Endothelial cell of umbilical vein (primary cell): ENCODE measurements at regions not wholly inside any gene's neighbourhood (a gene's known extent, or its start where the extent isn't known, plus 50 kb on each side); places are given as distances from the start of the nearest gene placed in this dataset.

ENCODE experiments used
- BruUV-seq: library from RNA; stranded (reverse); fragments of 400-500 nt; replicated peaks from 2 replicates; lab custom pipeline; 2021; lab: Mats Ljungman, UMichigan
- CTCF ChIA-PET: fragments of 300-600, 350-600 bp; sonication (Branson Sonifier 250); formaldehyde crosslinking; loops from one replicate; lab custom pipeline; 2021; ENCODE audit warnings: antibody characterized with exemption, inconsistent platforms; lab: Charles Lee
- POLR2A ChIA-PET: fragments of 300-600, 350-600 bp; sonication (Branson Sonifier 250); formaldehyde crosslinking; loops from one replicate; lab custom pipeline; 2021; ENCODE audit warnings: antibody characterized with exemption, inconsistent platforms; lab: Charles Lee
- DNase-seq: peaks from one replicate; pipeline ENCODE4 v3.0.0-alpha.2; 2011; ENCODE audit warnings: low read depth, low spot score
- FAIRE-seq: peaks from 2 replicates; lab custom pipeline; 2011; peaks lifted over from hg19 to GRCh38; lab: Jason Lieb, UNC
- H2AFZ ChIP-seq: 2 replicates; pipeline ENCODE4 v1.6.0; 2012; ENCODE audit warnings: low read depth, low read length, control low read depth, inconsistent platforms
- H3K27ac ChIP-seq: 2 replicates; pipeline ENCODE4 v1.5.1; 2011; ENCODE audit warnings: low read depth, mild to moderate bottlenecking, control low read depth, low read length, moderate library complexity; ENCODE audit not compliant: insufficient read depth
- H3K27me3 ChIP-seq, 2 experiments: 2 replicates each; pipeline versions ENCODE4 v1.6.0 to v1.6.1; 2011; ENCODE audit warnings: low read length in 2 of 2, mixed read lengths in 1 of 2; ENCODE audit not compliant: control insufficient read depth in 2 of 2, insufficient read depth in 2 of 2
- H3K36me3 ChIP-seq, 2 experiments: 2 replicates in 1 of 2; 3 replicates in 1 of 2; pipeline ENCODE4 v1.5.1; 2011; ENCODE audit warnings: low read length in 2 of 2, mild to moderate bottlenecking in 1 of 2, moderate library complexity in 1 of 2; ENCODE audit not compliant: control insufficient read depth in 2 of 2, insufficient read depth in 2 of 2; ENCODE audit errors: extremely low read depth in 1 of 2
- H3K4me1 ChIP-seq: 3 replicates; pipeline ENCODE4 v1.5.1; 2011; ENCODE audit warnings: mild to moderate bottlenecking, low read length; ENCODE audit not compliant: control insufficient read depth, insufficient read depth; ENCODE audit errors: extremely low read depth
- H3K4me2 ChIP-seq: 2 replicates; pipeline ENCODE4 v1.6.1; 2011; ENCODE audit warnings: low read length, control low read depth, mixed read lengths; ENCODE audit not compliant: insufficient read depth
- H3K4me3 ChIP-seq, 3 experiments: fragments of 200-600 bp in 1 of 3; sonication (generic), shearing (Covaris generic) in 1 of 3; replicated peaks in 1 of 3; 2 replicates each; pipeline ENCODE4 v1.5.1; 2011 to 2016; ENCODE audit warnings: control low read depth in 3 of 3, low read length in 3 of 3, mild to moderate bottlenecking in 2 of 3, inconsistent platforms in 1 of 3, low read depth in 1 of 3, moderate library complexity in 1 of 3; ENCODE audit not compliant: insufficient read depth in 1 of 3
- H3K79me2 ChIP-seq: 2 replicates; pipeline ENCODE4 v1.6.0; 2012; ENCODE audit warnings: low read length, inconsistent platforms; ENCODE audit not compliant: control insufficient read depth, insufficient read depth
- H3K9ac ChIP-seq: replicated peaks from 2 replicates; pipeline ENCODE3; 2011; ENCODE audit warnings: low read length, control low read depth; ENCODE audit not compliant: insufficient read depth; ENCODE audit errors: extremely low read depth
- H3K9me1 ChIP-seq: replicated peaks from 3 replicates; pipeline ENCODE4 v1.6.0; 2011; ENCODE audit warnings: mild to moderate bottlenecking, low read length; ENCODE audit not compliant: control insufficient read depth, insufficient read depth; ENCODE audit errors: extremely low read depth
- H3K9me3 ChIP-seq: replicated peaks from 2 replicates; pipeline ENCODE4 v1.5.1; 2012; ENCODE audit warnings: low read length, inconsistent platforms; ENCODE audit not compliant: control insufficient read depth, insufficient read depth
- H4K20me1 ChIP-seq: replicated peaks from 2 replicates; pipeline ENCODE3; 2011; ENCODE audit warnings: mild to moderate bottlenecking, low read length; ENCODE audit not compliant: control insufficient read depth, insufficient read depth; ENCODE audit errors: extremely low read depth
- CTCF ChIP-seq, 2 donors: IDR thresholded peaks; 1 replicate in 1 of 2; 2 replicates in 1 of 2; pipeline ENCODE4 v1.5.1; 2011; ENCODE audit warnings: low read length in 2 of 2, mild to moderate bottlenecking in 2 of 2, moderate library complexity in 2 of 2, control low read depth in 1 of 2, inconsistent platforms in 1 of 2, low read depth in 1 of 2; ENCODE audit not compliant: insufficient read depth in 1 of 2; ENCODE audit errors: extremely low read depth in 1 of 2
- EZH2 ChIP-seq: IDR thresholded peaks from 2 replicates; pipeline ENCODE4 v1.6.1; 2012; ENCODE audit warnings: borderline replicate concordance, low read depth, mild to moderate bottlenecking, moderate library complexity, low read length, inconsistent platforms; ENCODE audit not compliant: severe bottlenecking
- FOS ChIP-seq: IDR thresholded peaks from 2 replicates; pipeline ENCODE4 v1.6.1; 2011; ENCODE audit warnings: mild to moderate bottlenecking, low read length, moderate library complexity, borderline replicate concordance; ENCODE audit not compliant: insufficient read depth
- JUN ChIP-seq: IDR thresholded peaks from 2 replicates; pipeline ENCODE4 v1.6.1; 2011; ENCODE audit warnings: borderline replicate concordance, low read depth; ENCODE audit not compliant: insufficient read length, insufficient read depth
- MYC ChIP-seq: IDR thresholded peaks from one replicate; pipeline ENCODE4 v1.6.1; 2011; ENCODE audit warnings: mild to moderate bottlenecking, low read depth, low read length
- POLR2A ChIP-seq: IDR thresholded peaks from 2 replicates; pipeline ENCODE4 v1.6.1; 2012; ENCODE audit warnings: low read depth, mild to moderate bottlenecking, control low read depth, low read length
- POLR2AphosphoS5 ChIP-seq: IDR thresholded peaks from 2 replicates; pipeline ENCODE4 v1.6.1; 2012; ENCODE audit warnings: low read depth, mild to moderate bottlenecking, control low read depth, low read length, moderate library complexity; ENCODE audit not compliant: insufficient read depth
- dilution Hi-C: fragments of 300-500 bp; cut with MboI; formaldehyde crosslinking; loops from one replicate; pipeline ENCODE4 v1.15.0; 2019; ENCODE audit warnings: low sequenced_read_pairs; ENCODE audit not compliant: extremely low pct_ligation_motif_present
- intact Hi-C: fragments of 100-400 bp; cut with micrococcal nuclease; formaldehyde crosslinking; loops from one replicate; pipeline ENCODE4 v1.10.0; 2022

GRCh38 chr15:94882071-94882712, 650.8 kb downstream of the MCTP2 start:
- POLR2A ChIA-PET = no interaction called here
- Histone ChIP-seq H3K27me3 (no peaks in the 10 kb centered on the region), H3K4me2 (no peak overlapping the region), H3K4me1 (no peaks in the 10 kb centered on the region), H3K9me1 (no peaks in the 10 kb centered on the region), H3K36me3 (no peaks in the 10 kb centered on the region), H4K20me1 (no peaks in the 10 kb centered on the region), H3K27ac (no peak overlapping the region), H3K9me3 (no peaks in the 10 kb centered on the region), H3K9ac (no peak overlapping the region), H2AFZ (no peak overlapping the region), H3K79me2 (no peaks in the 10 kb centered on the region), H3K4me3 (no peak overlapping the region)
- TF ChIP-seq POLR2AphosphoS5 (no peak), MYC (no peak), POLR2A (no peak), EZH2 (no peak), FOS (no peak), CTCF (IDR thresholded peaks at IDR 0.05; ENCODE audit: extremely low read depth in 1 of 2, insufficient read depth in 1 of 2, low read depth in 1 of 2, low read length in 2 of 2) (no peak), JUN (no peak)
- dilution Hi-C loops = no loop called here
- no TSS peak for BruUV-seq
- DNase-seq = no peak
- CTCF ChIA-PET = interaction anchor here (1.2 kb wide), 1 partner anchor 212 kb away, joined by 3 read pairs; no protein-coding TSS in a partner anchor
- FAIRE-seq = no peak
- intact Hi-C loops = no loop called here
